ENCODE measurements at regions not wholly inside any gene's neighbourhood (a gene's known extent, or its start where the extent isn't known, plus 50 kb on each side); places are given as distances from the start of the nearest gene placed in this dataset.

GRCh38 chr5:8756498-8757084 lies 789.3 kb downstream of the SEMA5A start:
- Histone ChIP-seq H3K4me3 (no peak overlapping the region), H3K9me3 (no peaks in the 10 kb centered on the region; the same call in 2 of the 3 replicates), H3K4me1 (no peaks in the 10 kb centered on the region), H3K4me2 (no peak overlapping the region), H3K27ac (no peak overlapping the region)
- no peak for FAIRE-seq
- POLR2A ChIA-PET: no interaction called here
- CTCF ChIA-PET: interaction anchor here (0.6 to 1.5 kb wide), 8 partner anchors 9 to 515 kb away, joined by 3 to 5 read pairs (median 3); no protein-coding TSS in a partner anchor
- 47% methylated on average over 2 of the region's 2 CpGs for whole genome bisulfite sequencing (ENCODE audit: missing lambda C conversion rate)
- ATAC-seq: no peak; a peak in 1 of 6 replicates
- no peak for TF ChIP-seq JUN (IDR thresholded peaks at IDR 0.05)
- no peak for TF ChIP-seq FOSB (CRISPR knock-in tag; IDR thresholded peaks at IDR 0.05)
- no peak for TF ChIP-seq EHMT2 (IDR thresholded peaks at IDR 0.05; ENCODE audit: low read depth)
- TF ChIP-seq, protein P1, sequence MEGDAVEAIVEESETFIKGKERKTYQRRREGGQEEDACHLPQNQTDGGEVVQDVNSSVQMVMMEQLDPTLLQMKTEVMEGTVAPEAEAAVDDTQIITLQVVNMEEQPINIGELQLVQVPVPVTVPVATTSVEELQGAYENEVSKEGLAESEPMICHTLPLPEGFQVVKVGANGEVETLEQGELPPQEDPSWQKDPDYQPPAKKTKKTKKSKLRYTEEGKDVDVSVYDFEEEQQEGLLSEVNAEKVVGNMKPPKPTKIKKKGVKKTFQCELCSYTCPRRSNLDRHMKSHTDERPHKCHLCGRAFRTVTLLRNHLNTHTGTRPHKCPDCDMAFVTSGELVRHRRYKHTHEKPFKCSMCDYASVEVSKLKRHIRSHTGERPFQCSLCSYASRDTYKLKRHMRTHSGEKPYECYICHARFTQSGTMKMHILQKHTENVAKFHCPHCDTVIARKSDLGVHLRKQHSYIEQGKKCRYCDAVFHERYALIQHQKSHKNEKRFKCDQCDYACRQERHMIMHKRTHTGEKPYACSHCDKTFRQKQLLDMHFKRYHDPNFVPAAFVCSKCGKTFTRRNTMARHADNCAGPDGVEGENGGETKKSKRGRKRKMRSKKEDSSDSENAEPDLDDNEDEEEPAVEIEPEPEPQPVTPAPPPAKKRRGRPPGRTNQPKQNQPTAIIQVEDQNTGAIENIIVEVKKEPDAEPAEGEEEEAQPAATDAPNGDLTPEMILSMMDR (IDR thresholded peaks at IDR 0.05): peak; percentile 47
- no peak for TF ChIP-seq HMGXB4 (CRISPR knock-in tag; IDR thresholded peaks at IDR 0.05; ENCODE audit: borderline replicate concordance)
- no peak for TF ChIP-seq MAX (IDR thresholded peaks at IDR 0.05)
- no peak for TF ChIP-seq NPAS2 (CRISPR knock-in tag; IDR thresholded peaks at IDR 0.05; ENCODE audit: borderline replicate concordance)
- no peak for TF ChIP-seq HEYL (CRISPR knock-in tag; IDR thresholded peaks at IDR 0.05)
- TF ChIP-seq PBX3 (IDR thresholded peaks at IDR 0.05): no peak
- TF ChIP-seq SMC3 (IDR thresholded peaks at IDR 0.05): peak; percentile 60
- TF ChIP-seq RAD21 (conservative IDR thresholded peaks at IDR 0.05 in 1 of 2, IDR thresholded peaks at IDR 0.05 in 1 of 2): peak; percentile 43 to 61
- no peak for TF ChIP-seq CEBPB (IDR thresholded peaks at IDR 0.05)
- TF ChIP-seq, protein P2, sequence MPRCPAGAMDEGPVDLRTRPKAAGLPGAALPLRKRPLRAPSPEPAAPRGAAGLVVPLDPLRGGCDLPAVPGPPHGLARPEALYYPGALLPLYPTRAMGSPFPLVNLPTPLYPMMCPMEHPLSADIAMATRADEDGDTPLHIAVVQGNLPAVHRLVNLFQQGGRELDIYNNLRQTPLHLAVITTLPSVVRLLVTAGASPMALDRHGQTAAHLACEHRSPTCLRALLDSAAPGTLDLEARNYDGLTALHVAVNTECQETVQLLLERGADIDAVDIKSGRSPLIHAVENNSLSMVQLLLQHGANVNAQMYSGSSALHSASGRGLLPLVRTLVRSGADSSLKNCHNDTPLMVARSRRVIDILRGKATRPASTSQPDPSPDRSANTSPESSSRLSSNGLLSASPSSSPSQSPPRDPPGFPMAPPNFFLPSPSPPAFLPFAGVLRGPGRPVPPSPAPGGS (IDR thresholded peaks at IDR 0.05): no peak
- no peak for TF ChIP-seq EP300 (IDR thresholded peaks at IDR 0.05)
- TF ChIP-seq CHD4 (IDR thresholded peaks at IDR 0.05; ENCODE audit: borderline replicate concordance): no peak
- TF ChIP-seq, protein P3, sequence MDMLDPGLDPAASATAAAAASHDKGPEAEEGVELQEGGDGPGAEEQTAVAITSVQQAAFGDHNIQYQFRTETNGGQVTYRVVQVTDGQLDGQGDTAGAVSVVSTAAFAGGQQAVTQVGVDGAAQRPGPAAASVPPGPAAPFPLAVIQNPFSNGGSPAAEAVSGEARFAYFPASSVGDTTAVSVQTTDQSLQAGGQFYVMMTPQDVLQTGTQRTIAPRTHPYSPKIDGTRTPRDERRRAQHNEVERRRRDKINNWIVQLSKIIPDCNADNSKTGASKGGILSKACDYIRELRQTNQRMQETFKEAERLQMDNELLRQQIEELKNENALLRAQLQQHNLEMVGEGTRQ (IDR thresholded peaks at IDR 0.05): no peak
- peak in 1 of 2 experiments; percentile 9 for DNase-seq (ENCODE audit: low read depth in 1 of 2, low spot score in 1 of 2)

- H3K9me3 ChIP-seq: no peaks in the 10 kb centered on the region
- H3K4me3 ChIP-seq: no peak overlapping the region
- no peak overlapping the region for H3K27ac ChIP-seq
- H3K4me2 ChIP-seq: no peak overlapping the region
- WGBS (ENCODE audit: missing lambda C conversion rate): 5% methylated on average over 3 of the region's 3 CpGs
- no peaks in the 10 kb centered on the region for H3K4me1 ChIP-seq
- POLR2A ChIA-PET: no interaction called here
- TF ChIP-seq KDM1A (IDR thresholded peaks at IDR 0.05; ENCODE audit: low read depth) (no peak), HOXA7 (CRISPR knock-in tag; IDR thresholded peaks at IDR 0.05) (no peak), JUN (IDR thresholded peaks at IDR 0.05) (no peak), SREBF2 (IDR thresholded peaks at IDR 0.05) (no peak), ZNF302 (CRISPR knock-in tag; IDR thresholded peaks at IDR 0.05) (no peak), CEBPB (IDR thresholded peaks at IDR 0.05) (no peak), POLR2A (IDR thresholded peaks at IDR 0.05; ENCODE audit: low read length) (no peak), KDM5A (IDR thresholded peaks at IDR 0.05) (no peak), ZSCAN20 (CRISPR knock-in tag; IDR thresholded peaks at IDR 0.05) (no peak), CBX8 (IDR thresholded peaks at IDR 0.05) (no peak)
- TF ChIP-seq, protein P3 (IDR thresholded peaks at IDR 0.05): no peak
- DNase-seq (ENCODE audit: low read depth in 1 of 2, low spot score in 1 of 2) (no peak), FAIRE-seq (no peak), ATAC-seq (no peak)
- CTCF ChIA-PET: interaction anchor here (0.6 kb wide), 1 partner anchor 719 kb away, joined by 3 read pairs; no protein-coding TSS in a partner anchor
Measured at GRCh38 chr5:8765886-8766285, 780.0 kb downstream of the SEMA5A start.
